ENCODE measurements at regions not wholly inside any gene's neighbourhood (a gene's known extent, or its start where the extent isn't known, plus 50 kb on each side); places are given as distances from the start of the nearest gene placed in this dataset. TPM values are rescaled to one million over a fixed set of nuclear protein-coding genes. Genes with fewer than 3 reads are reported as not detected.

GRCh38 chr11:70954471-70954870 is 297.9 kb downstream of the SHANK2 start:
- TF ChIP-seq EZH2phosphoT487 (IDR thresholded peaks at IDR 0.05) (no peak), EZH2 (IDR thresholded peaks at IDR 0.05) (no peak)
- TF ChIP-seq, protein P1, sequence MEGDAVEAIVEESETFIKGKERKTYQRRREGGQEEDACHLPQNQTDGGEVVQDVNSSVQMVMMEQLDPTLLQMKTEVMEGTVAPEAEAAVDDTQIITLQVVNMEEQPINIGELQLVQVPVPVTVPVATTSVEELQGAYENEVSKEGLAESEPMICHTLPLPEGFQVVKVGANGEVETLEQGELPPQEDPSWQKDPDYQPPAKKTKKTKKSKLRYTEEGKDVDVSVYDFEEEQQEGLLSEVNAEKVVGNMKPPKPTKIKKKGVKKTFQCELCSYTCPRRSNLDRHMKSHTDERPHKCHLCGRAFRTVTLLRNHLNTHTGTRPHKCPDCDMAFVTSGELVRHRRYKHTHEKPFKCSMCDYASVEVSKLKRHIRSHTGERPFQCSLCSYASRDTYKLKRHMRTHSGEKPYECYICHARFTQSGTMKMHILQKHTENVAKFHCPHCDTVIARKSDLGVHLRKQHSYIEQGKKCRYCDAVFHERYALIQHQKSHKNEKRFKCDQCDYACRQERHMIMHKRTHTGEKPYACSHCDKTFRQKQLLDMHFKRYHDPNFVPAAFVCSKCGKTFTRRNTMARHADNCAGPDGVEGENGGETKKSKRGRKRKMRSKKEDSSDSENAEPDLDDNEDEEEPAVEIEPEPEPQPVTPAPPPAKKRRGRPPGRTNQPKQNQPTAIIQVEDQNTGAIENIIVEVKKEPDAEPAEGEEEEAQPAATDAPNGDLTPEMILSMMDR (IDR thresholded peaks at IDR 0.05): no peak
- DNase-seq (ENCODE audit: low spot score): no peak
- Histone ChIP-seq H3K27ac (no peak overlapping the region), H3K4me3 (no peak overlapping the region), H4K20me1 (ENCODE audit: low read depth) (no peaks in the 10 kb centered on the region), H3K4me1 (no peaks in the 10 kb centered on the region), H3F3A (ENCODE audit: low read depth) (no peaks in the 10 kb centered on the region), H3K9me3 (ENCODE audit: low read depth) (no peaks in the 10 kb centered on the region), H3K79me2 (ENCODE audit: low read depth) (no peaks in the 10 kb centered on the region), H3K4me2 (no peak overlapping the region), H3K9ac (no peak overlapping the region), H3K36me3 (no peaks in the 10 kb centered on the region), H3K27me3 (no peaks in the 10 kb centered on the region), H2AFZ (replicated peaks) (no peak overlapping the region)
- H3K9me3 Mint-ChIP-seq: peaks cover 2% of the 10 kb centered on the region
- no peak overlapping the region for H3K27ac Mint-ChIP-seq
- H3K27me3 Mint-ChIP-seq (ENCODE audit: insufficient read depth, low read depth): peaks cover 8% of the 10 kb centered on the region
- H3K4me1 Mint-ChIP-seq: no peaks in the 10 kb centered on the region
- no peaks in the 10 kb centered on the region for H3K36me3 Mint-ChIP-seq
- H3K4me3 Mint-ChIP-seq: no peak overlapping the region

Small RNA genes lying in the stretch of these regions (microRNA-seq; reads per million reads assigned to microRNA genes)
- gene MIR3664: 2.4 reads per million, percentile 9 among the genes with 10 or more reads in this experiment

Small RNA genes lying in the stretch of these regions (small RNA-seq; reads per million reads assigned to genes)
- 0.07 reads per million for gene MIR3664
- gene RF00019: not detected

Measured in neural progenitor cell (in vitro differentiated cells).